ENCODE measurements at regions not wholly inside any gene's neighbourhood (a gene's known extent, or its start where the extent isn't known, plus 50 kb on each side); places are given as distances from the start of the nearest gene placed in this dataset.

GRCh38 chr2:19216676-19217602 lies 141.5 kb downstream of the OSR1 start:
- H3K27me3 ChIP-seq (ENCODE audit: insufficient read depth, low read length, poor library complexity, severe bottlenecking), result no peaks in the 10 kb centered on the region
- no peaks in the 10 kb centered on the region for H4K20me1 ChIP-seq (ENCODE audit: insufficient read depth, low read length, poor library complexity, severe bottlenecking)
- no peak overlapping the region for H3K9ac ChIP-seq (ENCODE audit: low read depth, low read length, poor library complexity, severe bottlenecking)
- no peaks in the 10 kb centered on the region for H3K79me2 ChIP-seq (ENCODE audit: insufficient read depth, low read length)
- no peaks in the 10 kb centered on the region for H3K4me1 ChIP-seq (ENCODE audit: insufficient read depth, low read length, poor library complexity, severe bottlenecking)
- H2AFZ ChIP-seq (ENCODE audit: low read length), result no peak overlapping the region
- no peak overlapping the region for H3K4me3 ChIP-seq (ENCODE audit: low read length, poor library complexity, severe bottlenecking)
- no peaks in the 10 kb centered on the region for H3K36me3 ChIP-seq (ENCODE audit: insufficient read depth, low read length)
- H3K9me3 ChIP-seq (ENCODE audit: insufficient read depth, low read depth, low read length), result no peaks in the 10 kb centered on the region
- no peak overlapping the region for H3K4me2 ChIP-seq (ENCODE audit: low read depth, low read length, poor library complexity, severe bottlenecking)
- TF ChIP-seq, protein P1, sequence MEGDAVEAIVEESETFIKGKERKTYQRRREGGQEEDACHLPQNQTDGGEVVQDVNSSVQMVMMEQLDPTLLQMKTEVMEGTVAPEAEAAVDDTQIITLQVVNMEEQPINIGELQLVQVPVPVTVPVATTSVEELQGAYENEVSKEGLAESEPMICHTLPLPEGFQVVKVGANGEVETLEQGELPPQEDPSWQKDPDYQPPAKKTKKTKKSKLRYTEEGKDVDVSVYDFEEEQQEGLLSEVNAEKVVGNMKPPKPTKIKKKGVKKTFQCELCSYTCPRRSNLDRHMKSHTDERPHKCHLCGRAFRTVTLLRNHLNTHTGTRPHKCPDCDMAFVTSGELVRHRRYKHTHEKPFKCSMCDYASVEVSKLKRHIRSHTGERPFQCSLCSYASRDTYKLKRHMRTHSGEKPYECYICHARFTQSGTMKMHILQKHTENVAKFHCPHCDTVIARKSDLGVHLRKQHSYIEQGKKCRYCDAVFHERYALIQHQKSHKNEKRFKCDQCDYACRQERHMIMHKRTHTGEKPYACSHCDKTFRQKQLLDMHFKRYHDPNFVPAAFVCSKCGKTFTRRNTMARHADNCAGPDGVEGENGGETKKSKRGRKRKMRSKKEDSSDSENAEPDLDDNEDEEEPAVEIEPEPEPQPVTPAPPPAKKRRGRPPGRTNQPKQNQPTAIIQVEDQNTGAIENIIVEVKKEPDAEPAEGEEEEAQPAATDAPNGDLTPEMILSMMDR (conservative IDR thresholded peaks at IDR 0.05; ENCODE audit: low read length), result no peak
- no peak for TF ChIP-seq EZH2phosphoT487 (IDR thresholded peaks at IDR 0.05; ENCODE audit: borderline replicate concordance)
- H3K9me2 ChIP-seq (replicated peaks; ENCODE audit: low read depth, low read length), result no peaks in the 10 kb centered on the region
- H3F3A ChIP-seq (ENCODE audit: low read depth), result no peaks in the 10 kb centered on the region

DNA sequence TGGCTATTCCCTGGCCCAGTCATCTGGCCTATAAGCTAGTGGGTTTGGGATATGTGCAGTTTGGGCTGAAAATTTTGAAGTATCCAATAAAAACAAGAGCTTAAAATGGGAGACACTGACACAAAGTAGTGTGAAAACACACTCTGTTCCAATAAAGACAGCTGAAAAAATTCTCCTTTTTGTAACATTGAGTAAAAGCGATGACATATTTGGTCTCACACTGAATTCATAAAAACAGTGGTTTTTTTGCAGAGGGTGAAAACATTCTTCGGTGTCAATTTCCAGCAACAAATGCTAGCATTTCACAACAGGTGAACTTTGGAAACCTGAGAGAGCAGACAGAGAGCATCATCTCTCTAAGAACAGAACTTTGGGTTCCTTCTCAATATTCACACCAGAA lies 142.2 kb downstream of the OSR1 start:
- TF ChIP-seq EZH2phosphoT487 (IDR thresholded peaks at IDR 0.05; ENCODE audit: borderline replicate concordance), result no peak
- TF ChIP-seq, protein P1 (conservative IDR thresholded peaks at IDR 0.05; ENCODE audit: low read length), result no peak
- Histone ChIP-seq H3K79me2 (ENCODE audit: insufficient read depth, low read length) (no peaks in the 10 kb centered on the region), H3K27me3 (ENCODE audit: insufficient read depth, low read length, poor library complexity, severe bottlenecking) (no peaks in the 10 kb centered on the region), H2AFZ (ENCODE audit: low read length) (no peak overlapping the region), H3K4me3 (ENCODE audit: low read length, poor library complexity, severe bottlenecking) (no peak overlapping the region), H3K9ac (ENCODE audit: low read depth, low read length, poor library complexity, severe bottlenecking) (no peak overlapping the region), H3K36me3 (ENCODE audit: insufficient read depth, low read length) (no peaks in the 10 kb centered on the region), H3K9me3 (ENCODE audit: insufficient read depth, low read depth, low read length) (no peaks in the 10 kb centered on the region), H3K9me2 (replicated peaks; ENCODE audit: low read depth, low read length) (no peaks in the 10 kb centered on the region), H3K4me2 (ENCODE audit: low read depth, low read length, poor library complexity, severe bottlenecking) (no peak overlapping the region), H3K4me1 (ENCODE audit: insufficient read depth, low read length, poor library complexity, severe bottlenecking) (no peaks in the 10 kb centered on the region), H3F3A (ENCODE audit: low read depth) (no peaks in the 10 kb centered on the region), H4K20me1 (ENCODE audit: insufficient read depth, low read length, poor library complexity, severe bottlenecking) (no peaks in the 10 kb centered on the region)

DNA sequence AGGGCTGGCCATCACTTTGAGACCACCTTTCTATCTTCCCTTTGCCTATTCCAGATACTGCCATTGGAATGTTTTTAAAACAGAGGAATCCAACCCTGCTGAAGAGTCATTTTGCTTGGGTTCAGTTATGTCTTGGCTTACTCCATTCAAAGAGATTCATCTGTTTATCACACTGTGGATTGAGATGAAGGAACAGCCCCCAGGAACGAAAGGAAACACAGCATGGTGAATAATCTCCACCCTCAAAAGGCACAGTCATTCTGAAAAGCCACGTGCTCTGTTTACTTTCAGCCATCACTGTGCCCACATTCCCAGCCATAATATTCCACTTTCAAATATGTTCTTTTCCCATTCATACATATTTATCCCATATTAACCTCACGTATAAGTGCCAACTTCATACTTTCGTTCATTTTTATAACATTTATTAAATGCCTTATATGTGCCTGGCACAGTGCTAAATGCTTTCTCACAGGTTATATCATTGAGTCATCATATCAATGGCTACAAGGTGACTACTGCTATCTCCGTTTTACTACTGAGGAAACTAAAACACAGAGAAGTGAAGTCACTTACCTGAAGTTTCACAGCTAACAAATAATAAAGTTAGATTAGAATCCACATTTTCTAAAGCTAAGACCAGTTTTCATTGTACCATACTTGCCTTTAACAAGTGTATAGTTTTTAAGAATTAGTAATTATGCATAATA lies 143.6 kb downstream of the OSR1 start:
- Histone ChIP-seq H3F3A (ENCODE audit: low read depth) (no peaks in the 10 kb centered on the region), H3K9me2 (replicated peaks; ENCODE audit: low read depth, low read length) (no peaks in the 10 kb centered on the region), H3K9me3 (ENCODE audit: insufficient read depth, low read depth, low read length) (no peaks in the 10 kb centered on the region), H3K36me3 (ENCODE audit: insufficient read depth, low read length) (no peaks in the 10 kb centered on the region), H3K4me1 (ENCODE audit: insufficient read depth, low read length, poor library complexity, severe bottlenecking) (no peaks in the 10 kb centered on the region), H3K9ac (ENCODE audit: low read depth, low read length, poor library complexity, severe bottlenecking) (no peak overlapping the region), H3K4me2 (ENCODE audit: low read depth, low read length, poor library complexity, severe bottlenecking) (no peak overlapping the region), H3K4me3 (ENCODE audit: low read length, poor library complexity, severe bottlenecking) (no peak overlapping the region), H4K20me1 (ENCODE audit: insufficient read depth, low read length, poor library complexity, severe bottlenecking) (no peaks in the 10 kb centered on the region), H2AFZ (ENCODE audit: low read length) (no peak overlapping the region), H3K27me3 (ENCODE audit: insufficient read depth, low read length, poor library complexity, severe bottlenecking) (no peaks in the 10 kb centered on the region), H3K79me2 (ENCODE audit: insufficient read depth, low read length) (no peaks in the 10 kb centered on the region)
- TF ChIP-seq, protein P1 (conservative IDR thresholded peaks at IDR 0.05; ENCODE audit: low read length), result no peak
- no peak for TF ChIP-seq EZH2phosphoT487 (IDR thresholded peaks at IDR 0.05; ENCODE audit: borderline replicate concordance)

Measured in Loucy (cell line).